GM13976 (cell line): ENCODE measurements at regions not wholly inside any gene's neighbourhood (a gene's known extent, or its start where the extent isn't known, plus 50 kb on each side); places are given as distances from the start of the nearest gene placed in this dataset.

ENCODE experiments used
- DNase-seq: peaks from one replicate; pipeline ENCODE4 v3.0.0; 2012; ENCODE audit warnings: low spot score
- in situ Hi-C: fragments of 300-500 bp; cut with MboI; formaldehyde crosslinking; loops from one replicate; pipeline ENCODE4 v1.12.0; 2022; ENCODE audit warnings: low sequenced_read_pairs, mixed read lengths, inconsistent platforms; ENCODE audit not compliant: unreplicated experiment
- TF ChIP-seq, protein P1 (sequence below): IDR thresholded peaks from 2 replicates; pipeline ENCODE4 v1.5.1; 2012; ENCODE audit warnings: borderline replicate concordance, mild to moderate bottlenecking; ENCODE audit not compliant: insufficient read depth; ENCODE audit errors: extremely low read depth, missing control alignments, control extremely low read depth

DNA sequence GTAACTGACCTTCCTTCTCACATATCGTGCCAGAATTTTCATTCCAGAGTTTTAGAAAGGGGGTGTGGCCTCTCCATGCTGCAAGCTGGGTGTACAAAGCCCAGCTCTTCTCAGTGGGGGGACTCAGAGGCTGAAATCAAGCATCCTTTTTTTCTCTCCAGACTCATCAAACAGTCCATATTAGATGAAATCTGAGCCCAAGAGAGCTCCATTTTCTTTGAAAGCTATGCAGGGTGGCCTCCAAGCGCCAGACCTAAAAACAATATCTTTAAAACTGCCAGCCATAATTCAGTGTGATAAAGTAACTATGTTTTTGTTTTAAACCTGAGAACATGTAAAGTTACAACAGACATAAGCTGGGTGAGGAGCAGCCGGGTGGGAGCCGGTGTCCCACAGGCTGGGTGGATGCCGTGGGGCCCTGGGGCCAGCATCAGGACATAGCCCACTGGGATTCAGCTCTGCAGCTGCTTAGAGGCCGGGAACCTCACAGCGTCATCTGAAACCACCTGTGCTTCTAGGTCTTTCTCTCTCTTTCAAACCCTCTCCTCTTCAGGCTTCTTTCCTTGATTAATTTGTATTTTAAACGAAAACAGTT, 249.2 kb downstream of the ZNF536 start:
- DNase-seq: no peak
- in situ Hi-C loops: no loop called here
- TF ChIP-seq, protein P1, sequence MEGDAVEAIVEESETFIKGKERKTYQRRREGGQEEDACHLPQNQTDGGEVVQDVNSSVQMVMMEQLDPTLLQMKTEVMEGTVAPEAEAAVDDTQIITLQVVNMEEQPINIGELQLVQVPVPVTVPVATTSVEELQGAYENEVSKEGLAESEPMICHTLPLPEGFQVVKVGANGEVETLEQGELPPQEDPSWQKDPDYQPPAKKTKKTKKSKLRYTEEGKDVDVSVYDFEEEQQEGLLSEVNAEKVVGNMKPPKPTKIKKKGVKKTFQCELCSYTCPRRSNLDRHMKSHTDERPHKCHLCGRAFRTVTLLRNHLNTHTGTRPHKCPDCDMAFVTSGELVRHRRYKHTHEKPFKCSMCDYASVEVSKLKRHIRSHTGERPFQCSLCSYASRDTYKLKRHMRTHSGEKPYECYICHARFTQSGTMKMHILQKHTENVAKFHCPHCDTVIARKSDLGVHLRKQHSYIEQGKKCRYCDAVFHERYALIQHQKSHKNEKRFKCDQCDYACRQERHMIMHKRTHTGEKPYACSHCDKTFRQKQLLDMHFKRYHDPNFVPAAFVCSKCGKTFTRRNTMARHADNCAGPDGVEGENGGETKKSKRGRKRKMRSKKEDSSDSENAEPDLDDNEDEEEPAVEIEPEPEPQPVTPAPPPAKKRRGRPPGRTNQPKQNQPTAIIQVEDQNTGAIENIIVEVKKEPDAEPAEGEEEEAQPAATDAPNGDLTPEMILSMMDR: no peak

DNA sequence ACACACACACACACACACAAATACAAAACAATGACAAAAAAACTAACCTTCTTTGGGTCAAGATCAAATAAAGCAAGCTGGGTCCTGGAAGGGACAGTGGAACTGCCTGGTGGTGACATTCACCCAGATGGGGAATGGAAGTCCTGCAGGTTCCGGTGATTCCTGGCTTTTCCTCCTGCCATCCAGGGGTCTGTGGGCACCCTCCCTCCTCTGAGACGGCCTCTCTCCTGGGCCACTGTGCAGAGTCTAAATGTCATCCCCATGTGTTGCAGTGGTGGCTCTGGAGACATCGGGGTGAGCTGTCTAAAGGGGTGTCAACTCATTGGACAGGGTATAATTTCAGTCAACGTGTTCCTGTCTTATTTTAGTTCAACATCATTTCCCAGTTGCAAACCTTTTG, 248.2 kb downstream of the ZNF536 start:
- TF ChIP-seq, protein P1: no peak
- no peak for DNase-seq
- in situ Hi-C loops: no loop called here

DNA sequence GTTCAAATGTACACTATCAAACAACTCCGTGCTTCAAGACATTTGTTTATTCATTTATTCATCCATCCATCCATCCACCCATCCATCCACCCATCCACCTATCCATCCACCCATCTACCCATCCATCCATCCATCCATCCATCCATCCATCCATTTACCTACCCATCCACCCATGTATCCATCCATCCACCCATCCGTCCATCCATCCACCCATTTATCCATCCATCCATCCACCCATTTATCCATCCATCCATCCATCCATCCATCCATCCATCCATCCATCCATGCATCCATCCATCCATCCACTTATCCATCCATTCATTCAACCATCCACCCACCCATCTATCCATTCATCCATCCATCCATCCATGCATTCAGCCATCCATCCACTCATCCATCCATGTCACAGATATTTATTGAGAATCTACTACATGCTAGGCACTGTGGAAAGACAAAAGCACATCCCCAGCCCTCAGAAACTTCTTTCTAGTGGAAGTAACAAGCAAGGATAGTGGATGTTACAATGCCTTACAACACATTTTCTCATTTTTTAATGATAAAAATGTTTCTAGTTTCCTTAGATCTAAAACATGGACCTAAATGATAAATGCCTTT, 237.6 kb downstream of the ZNF536 start:
- TF ChIP-seq, protein P1: no peak
- no peak for DNase-seq
- in situ Hi-C loops: no loop called here

DNA sequence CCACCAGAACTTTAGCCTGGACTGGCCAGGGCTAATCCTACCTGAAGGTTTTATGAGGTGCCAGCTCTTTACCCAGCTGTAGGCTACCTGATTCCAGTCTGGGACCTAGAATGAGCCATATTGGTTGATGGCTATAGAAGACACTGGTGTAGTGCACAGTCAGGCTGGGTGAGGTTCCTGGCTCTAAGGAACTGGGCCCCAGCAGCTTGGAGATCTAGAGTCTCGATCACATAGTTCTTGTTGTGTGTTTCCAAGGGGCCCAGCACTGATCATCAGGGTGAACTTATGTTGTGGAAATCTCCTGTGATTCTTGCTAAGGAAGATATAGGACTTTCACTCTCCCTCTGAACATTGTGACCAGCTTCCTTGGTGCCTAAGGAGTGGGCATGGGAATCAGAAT, 236.3 kb downstream of the ZNF536 start:
- in situ Hi-C loops: no loop called here
- no peak for DNase-seq
- TF ChIP-seq, protein P1: no peak
